Mammary epithelial cell (primary cell): ENCODE measurements at regions not wholly inside any gene's neighbourhood (a gene's known extent, or its start where the extent isn't known, plus 50 kb on each side); places are given as distances from the start of the nearest gene placed in this dataset.

Experiments
- EZH2 ChIP-seq: IDR thresholded peaks from 2 replicates; pipeline ENCODE4 v1.6.1; 2012; ENCODE audit warnings: low read length, inconsistent platforms, borderline replicate concordance
- TF ChIP-seq, protein P1 (sequence below), 2 donors: IDR thresholded peaks in 1 of 2; conservative IDR thresholded peaks in 1 of 2; 2 replicates each; pipeline ENCODE4 v1.5.1; 2011 to 2012; ENCODE audit warnings: inconsistent platforms in 2 of 2, low read length in 2 of 2, mild to moderate bottlenecking in 2 of 2, control low read depth in 1 of 2, low read depth in 1 of 2; ENCODE audit not compliant: insufficient read depth in 1 of 2; ENCODE audit errors: extremely low read depth in 1 of 2

DNA sequence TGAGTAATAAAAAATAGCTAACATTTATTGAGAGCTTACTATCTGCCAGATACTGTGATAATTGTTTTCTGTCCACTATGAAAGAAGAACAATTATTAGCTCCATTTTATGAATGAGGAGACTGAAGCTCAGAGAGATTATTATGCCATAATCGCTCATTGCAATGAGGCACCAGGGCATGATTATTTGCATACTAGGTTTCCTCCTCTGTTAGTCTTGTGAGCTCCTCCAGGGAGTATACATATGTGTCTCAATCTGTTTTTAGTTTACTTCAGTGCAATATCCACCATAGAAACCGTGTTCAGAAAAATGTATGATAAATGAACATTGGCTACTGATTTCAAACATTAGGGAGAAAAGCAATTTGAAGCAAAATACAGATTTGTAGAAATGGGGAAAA is 139.4 kb upstream of the OTUD4 start:
- TF ChIP-seq, protein P1, sequence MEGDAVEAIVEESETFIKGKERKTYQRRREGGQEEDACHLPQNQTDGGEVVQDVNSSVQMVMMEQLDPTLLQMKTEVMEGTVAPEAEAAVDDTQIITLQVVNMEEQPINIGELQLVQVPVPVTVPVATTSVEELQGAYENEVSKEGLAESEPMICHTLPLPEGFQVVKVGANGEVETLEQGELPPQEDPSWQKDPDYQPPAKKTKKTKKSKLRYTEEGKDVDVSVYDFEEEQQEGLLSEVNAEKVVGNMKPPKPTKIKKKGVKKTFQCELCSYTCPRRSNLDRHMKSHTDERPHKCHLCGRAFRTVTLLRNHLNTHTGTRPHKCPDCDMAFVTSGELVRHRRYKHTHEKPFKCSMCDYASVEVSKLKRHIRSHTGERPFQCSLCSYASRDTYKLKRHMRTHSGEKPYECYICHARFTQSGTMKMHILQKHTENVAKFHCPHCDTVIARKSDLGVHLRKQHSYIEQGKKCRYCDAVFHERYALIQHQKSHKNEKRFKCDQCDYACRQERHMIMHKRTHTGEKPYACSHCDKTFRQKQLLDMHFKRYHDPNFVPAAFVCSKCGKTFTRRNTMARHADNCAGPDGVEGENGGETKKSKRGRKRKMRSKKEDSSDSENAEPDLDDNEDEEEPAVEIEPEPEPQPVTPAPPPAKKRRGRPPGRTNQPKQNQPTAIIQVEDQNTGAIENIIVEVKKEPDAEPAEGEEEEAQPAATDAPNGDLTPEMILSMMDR (conservative IDR thresholded peaks at IDR 0.05 in 1 of 2, IDR thresholded peaks at IDR 0.05 in 1 of 2; ENCODE audit: extremely low read depth in 1 of 2, insufficient read depth in 1 of 2, low read depth in 1 of 2, low read length in 2 of 2) = no peak
- no peak for TF ChIP-seq EZH2
